ENCODE measurements at regions not wholly inside any gene's neighbourhood (a gene's known extent, or its start where the extent isn't known, plus 50 kb on each side); places are given as distances from the start of the nearest gene placed in this dataset.

- H3K4me1 ChIP-seq (ENCODE audit: control insufficient read depth, insufficient read depth, low read length) = no peaks in the 10 kb centered on the region
- H3K36me3 ChIP-seq (ENCODE audit: control insufficient read depth, insufficient read depth, low read length) = no peaks in the 10 kb centered on the region
- H3K27me3 ChIP-seq (ENCODE audit: control insufficient read depth, insufficient read depth, low read length) = no peaks in the 10 kb centered on the region
- H3K27ac ChIP-seq (ENCODE audit: low read depth, low read length) = no peak overlapping the region
- no peak overlapping the region for H3K4me3 ChIP-seq (ENCODE audit: low read length)
- H3K9ac ChIP-seq (ENCODE audit: low read length) = no peak overlapping the region
Measured at GRCh38 chr2:228401065-228401912, 219.8 kb upstream of the SPHKAP start.

- no peaks in the 10 kb centered on the region for H3K36me3 ChIP-seq (ENCODE audit: control insufficient read depth, insufficient read depth, low read length)
Measured at GRCh38 chr2:228387776-228388175, 206.3 kb upstream of the SPHKAP start.

GRCh38 chr2:228378696-228379425 lies 197.4 kb upstream of the SPHKAP start:
- Histone ChIP-seq H3K36me3 (ENCODE audit: control insufficient read depth, insufficient read depth, low read length) (no peaks in the 10 kb centered on the region), H3K9ac (ENCODE audit: low read length) (no peak overlapping the region), H3K27ac (ENCODE audit: low read depth, low read length) (no peak overlapping the region), H3K4me3 (ENCODE audit: low read length) (no peak overlapping the region), H3K27me3 (ENCODE audit: control insufficient read depth, insufficient read depth, low read length) (no peaks in the 10 kb centered on the region), H3K4me1 (ENCODE audit: control insufficient read depth, insufficient read depth, low read length) (no peaks in the 10 kb centered on the region)

More at GRCh38 chr2:228387776-228388175, 206.3 kb upstream of the SPHKAP start:
- Histone ChIP-seq H3K9ac (ENCODE audit: low read length) (no peak overlapping the region), H3K4me3 (ENCODE audit: low read length) (no peak overlapping the region), H3K27me3 (ENCODE audit: control insufficient read depth, insufficient read depth, low read length) (no peaks in the 10 kb centered on the region), H3K4me1 (ENCODE audit: control insufficient read depth, insufficient read depth, low read length) (no peaks in the 10 kb centered on the region), H3K27ac (ENCODE audit: low read depth, low read length) (no peak overlapping the region)

GRCh38 chr2:228378233-228378632 lies 196.7 kb upstream of the SPHKAP start:
- Histone ChIP-seq H3K9ac (ENCODE audit: low read length) (no peak overlapping the region), H3K4me1 (ENCODE audit: control insufficient read depth, insufficient read depth, low read length) (no peaks in the 10 kb centered on the region), H3K36me3 (ENCODE audit: control insufficient read depth, insufficient read depth, low read length) (no peaks in the 10 kb centered on the region), H3K27me3 (ENCODE audit: control insufficient read depth, insufficient read depth, low read length) (no peaks in the 10 kb centered on the region), H3K27ac (ENCODE audit: low read depth, low read length) (no peak overlapping the region), H3K4me3 (ENCODE audit: low read length) (no peak overlapping the region)

- Histone ChIP-seq H3K4me1 (ENCODE audit: control insufficient read depth, insufficient read depth, low read length) (no peaks in the 10 kb centered on the region), H3K27ac (ENCODE audit: low read depth, low read length) (no peak overlapping the region), H3K9ac (ENCODE audit: low read length) (no peak overlapping the region), H3K36me3 (ENCODE audit: control insufficient read depth, insufficient read depth, low read length) (no peaks in the 10 kb centered on the region), H3K27me3 (ENCODE audit: control insufficient read depth, insufficient read depth, low read length) (no peaks in the 10 kb centered on the region), H3K4me3 (ENCODE audit: low read length) (no peak overlapping the region)
Measured at GRCh38 chr2:228377533-228377932, 196.0 kb upstream of the SPHKAP start.

GRCh38 chr2:228374741-228375140 lies 193.3 kb upstream of the SPHKAP start:
- Histone ChIP-seq H3K27me3 (ENCODE audit: control insufficient read depth, insufficient read depth, low read length) (no peaks in the 10 kb centered on the region), H3K9ac (ENCODE audit: low read length) (no peak overlapping the region), H3K36me3 (ENCODE audit: control insufficient read depth, insufficient read depth, low read length) (no peaks in the 10 kb centered on the region), H3K4me1 (ENCODE audit: control insufficient read depth, insufficient read depth, low read length) (no peaks in the 10 kb centered on the region), H3K4me3 (ENCODE audit: low read length) (no peak overlapping the region), H3K27ac (ENCODE audit: low read depth, low read length) (no peak overlapping the region)

GRCh38 chr2:228373191-228373590 lies 191.7 kb upstream of the SPHKAP start:
- Histone ChIP-seq H3K36me3 (ENCODE audit: control insufficient read depth, insufficient read depth, low read length) (no peaks in the 10 kb centered on the region), H3K9ac (ENCODE audit: low read length) (no peak overlapping the region), H3K27me3 (ENCODE audit: control insufficient read depth, insufficient read depth, low read length) (no peaks in the 10 kb centered on the region)

GRCh38 chr2:228372212-228372611 lies 190.7 kb upstream of the SPHKAP start:
- Histone ChIP-seq H3K27ac (ENCODE audit: low read depth, low read length) (no peak overlapping the region), H3K4me1 (ENCODE audit: control insufficient read depth, insufficient read depth, low read length) (no peaks in the 10 kb centered on the region), H3K36me3 (ENCODE audit: control insufficient read depth, insufficient read depth, low read length) (no peaks in the 10 kb centered on the region), H3K9ac (ENCODE audit: low read length) (no peak overlapping the region), H3K27me3 (ENCODE audit: control insufficient read depth, insufficient read depth, low read length) (no peaks in the 10 kb centered on the region), H3K4me3 (ENCODE audit: low read length) (no peak overlapping the region)

More at GRCh38 chr2:228373191-228373590, 191.7 kb upstream of the SPHKAP start:
- H3K4me1 ChIP-seq (ENCODE audit: control insufficient read depth, insufficient read depth, low read length) = no peaks in the 10 kb centered on the region
- H3K4me3 ChIP-seq (ENCODE audit: low read length) = no peak overlapping the region
- H3K27ac ChIP-seq (ENCODE audit: low read depth, low read length) = no peak overlapping the region

GRCh38 chr2:228369400-228370031 lies 188.0 kb upstream of the SPHKAP start:
- H3K27ac ChIP-seq (ENCODE audit: low read depth, low read length) = no peak overlapping the region
- H3K4me3 ChIP-seq (ENCODE audit: low read length) = no peak overlapping the region
- H3K27me3 ChIP-seq (ENCODE audit: control insufficient read depth, insufficient read depth, low read length) = no peaks in the 10 kb centered on the region
- H3K9ac ChIP-seq (ENCODE audit: low read length) = no peak overlapping the region
- H3K36me3 ChIP-seq (ENCODE audit: control insufficient read depth, insufficient read depth, low read length) = no peaks in the 10 kb centered on the region
- H3K4me1 ChIP-seq (ENCODE audit: control insufficient read depth, insufficient read depth, low read length) = no peaks in the 10 kb centered on the region

- Histone ChIP-seq H3K27me3 (ENCODE audit: control insufficient read depth, insufficient read depth, low read length) (no peaks in the 10 kb centered on the region), H3K27ac (ENCODE audit: low read depth, low read length) (no peak overlapping the region), H3K4me1 (ENCODE audit: control insufficient read depth, insufficient read depth, low read length) (no peaks in the 10 kb centered on the region), H3K9ac (ENCODE audit: low read length) (no peak overlapping the region), H3K36me3 (ENCODE audit: control insufficient read depth, insufficient read depth, low read length) (no peaks in the 10 kb centered on the region), H3K4me3 (ENCODE audit: low read length) (no peak overlapping the region)
Measured at GRCh38 chr2:228367356-228367755, 185.9 kb upstream of the SPHKAP start.

- no peaks in the 10 kb centered on the region for H3K4me1 ChIP-seq (ENCODE audit: control insufficient read depth, insufficient read depth, low read length)
Measured at GRCh38 chr2:228359473-228359872, 178.0 kb upstream of the SPHKAP start.

GRCh38 chr2:228355897-228356296 lies 174.4 kb upstream of the SPHKAP start:
- Histone ChIP-seq H3K36me3 (ENCODE audit: control insufficient read depth, insufficient read depth, low read length) (no peaks in the 10 kb centered on the region), H3K9ac (ENCODE audit: low read length) (no peak overlapping the region), H3K4me1 (ENCODE audit: control insufficient read depth, insufficient read depth, low read length) (no peaks in the 10 kb centered on the region), H3K27ac (ENCODE audit: low read depth, low read length) (no peak overlapping the region), H3K4me3 (ENCODE audit: low read length) (no peak overlapping the region), H3K27me3 (ENCODE audit: control insufficient read depth, insufficient read depth, low read length) (no peaks in the 10 kb centered on the region)

More at GRCh38 chr2:228359473-228359872, 178.0 kb upstream of the SPHKAP start:
- Histone ChIP-seq H3K27me3 (ENCODE audit: control insufficient read depth, insufficient read depth, low read length) (no peaks in the 10 kb centered on the region), H3K4me3 (ENCODE audit: low read length) (no peak overlapping the region), H3K36me3 (ENCODE audit: control insufficient read depth, insufficient read depth, low read length) (no peaks in the 10 kb centered on the region), H3K27ac (ENCODE audit: low read depth, low read length) (no peak overlapping the region), H3K9ac (ENCODE audit: low read length) (no peak overlapping the region)
